PC-9 (cell line): ENCODE measurements at regions not wholly inside any gene's neighbourhood (a gene's known extent, or its start where the extent isn't known, plus 50 kb on each side); places are given as distances from the start of the nearest gene placed in this dataset.

Source experiments
- EZH2 ChIP-seq: fragments of 200-600 bp; sonication (generic); IDR thresholded peaks from 2 replicates; pipeline ENCODE4 v1.8.0; 2017; ENCODE audit warnings: antibody characterized with exemption, low read depth
- TF ChIP-seq, protein P1 (sequence below): fragments of 200-600 bp; sonication (generic); conservative IDR thresholded peaks from 2 replicates; pipeline ENCODE4 v1.6.1; 2017; ENCODE audit warnings: mixed run types, antibody characterized with exemption, mild to moderate bottlenecking, moderate library complexity

DNA sequence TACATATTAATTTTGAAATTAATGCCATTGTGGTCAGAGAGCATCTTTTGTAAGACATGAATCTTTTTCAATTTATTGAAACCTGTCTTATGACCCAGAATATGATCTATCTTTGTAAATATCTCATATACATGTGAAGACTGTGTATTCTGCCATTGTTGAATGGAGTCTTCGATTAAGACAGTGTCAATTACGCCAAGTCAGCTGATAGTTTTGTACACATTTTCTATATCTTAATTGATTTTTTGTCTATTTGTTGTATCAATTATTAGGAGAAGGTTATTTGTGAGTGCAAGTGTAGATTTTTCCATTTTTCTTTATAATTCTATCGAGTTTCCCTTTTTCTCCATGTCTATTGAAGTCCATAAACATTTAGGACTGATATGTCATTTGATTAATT is 471.6 kb downstream of the MED10 start:
- TF ChIP-seq, protein P1, sequence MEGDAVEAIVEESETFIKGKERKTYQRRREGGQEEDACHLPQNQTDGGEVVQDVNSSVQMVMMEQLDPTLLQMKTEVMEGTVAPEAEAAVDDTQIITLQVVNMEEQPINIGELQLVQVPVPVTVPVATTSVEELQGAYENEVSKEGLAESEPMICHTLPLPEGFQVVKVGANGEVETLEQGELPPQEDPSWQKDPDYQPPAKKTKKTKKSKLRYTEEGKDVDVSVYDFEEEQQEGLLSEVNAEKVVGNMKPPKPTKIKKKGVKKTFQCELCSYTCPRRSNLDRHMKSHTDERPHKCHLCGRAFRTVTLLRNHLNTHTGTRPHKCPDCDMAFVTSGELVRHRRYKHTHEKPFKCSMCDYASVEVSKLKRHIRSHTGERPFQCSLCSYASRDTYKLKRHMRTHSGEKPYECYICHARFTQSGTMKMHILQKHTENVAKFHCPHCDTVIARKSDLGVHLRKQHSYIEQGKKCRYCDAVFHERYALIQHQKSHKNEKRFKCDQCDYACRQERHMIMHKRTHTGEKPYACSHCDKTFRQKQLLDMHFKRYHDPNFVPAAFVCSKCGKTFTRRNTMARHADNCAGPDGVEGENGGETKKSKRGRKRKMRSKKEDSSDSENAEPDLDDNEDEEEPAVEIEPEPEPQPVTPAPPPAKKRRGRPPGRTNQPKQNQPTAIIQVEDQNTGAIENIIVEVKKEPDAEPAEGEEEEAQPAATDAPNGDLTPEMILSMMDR = no peak
- TF ChIP-seq EZH2 = no peak
